Umbilical cord (tissue), 1 donor: ENCODE measurements at regions not wholly inside any gene's neighbourhood (a gene's known extent, or its start where the extent isn't known, plus 50 kb on each side); places are given as distances from the start of the nearest gene placed in this dataset.

ENCODE experiments used
- DNase-seq: peaks from one replicate; pipeline ENCODE4 v3.0.0-alpha.2; 2015; ENCODE audit warnings: low spot score

- DNase-seq, result no peak
Observed at GRCh38 chr7:49371771-49372170, 401.7 kb upstream of the VWC2 start.

GRCh38 chr7:49376817-49377375, 396.5 kb upstream of the VWC2 start:
- no peak for DNase-seq

- DNase-seq, result no peak
Observed at GRCh38 chr7:49386792-49387191, 386.6 kb upstream of the VWC2 start.

- DNase-seq, result no peak
Observed at GRCh38 chr7:49389871-49390479, 383.5 kb upstream of the VWC2 start.

- no peak for DNase-seq
Observed at GRCh38 chr7:49396229-49396628, 377.2 kb upstream of the VWC2 start.

- DNase-seq, result no peak
Observed at GRCh38 chr7:49397750-49398149, 375.7 kb upstream of the VWC2 start.

- DNase-seq, result no peak
Observed at GRCh38 chr7:49398236-49398635, 375.2 kb upstream of the VWC2 start.

- DNase-seq, result peak; percentile 14
Observed at GRCh38 chr7:49398746-49399145, 374.7 kb upstream of the VWC2 start.

- no peak for DNase-seq
Observed at GRCh38 chr7:49400891-49401550, 372.4 kb upstream of the VWC2 start.

GRCh38 chr7:49403844-49404243, 369.6 kb upstream of the VWC2 start:
- no peak for DNase-seq

GRCh38 chr7:49407205-49407604, 366.2 kb upstream of the VWC2 start:
- DNase-seq, result no peak

GRCh38 chr7:49417034-49417433, 356.4 kb upstream of the VWC2 start:
- DNase-seq, result no peak

GRCh38 chr7:49418963-49419362, 354.5 kb upstream of the VWC2 start:
- no peak for DNase-seq

- no peak for DNase-seq
Observed at GRCh38 chr7:49422564-49422963, 350.9 kb upstream of the VWC2 start.

- DNase-seq, result no peak
Observed at GRCh38 chr7:49424109-49424508, 349.3 kb upstream of the VWC2 start.

GRCh38 chr7:49425277-49425818, 348.1 kb upstream of the VWC2 start:
- DNase-seq, result no peak

GRCh38 chr7:49432254-49432653, 341.2 kb upstream of the VWC2 start:
- no peak for DNase-seq

- DNase-seq, result no peak
Observed at GRCh38 chr7:49433794-49434193, 339.6 kb upstream of the VWC2 start.

- DNase-seq, result no peak
Observed at GRCh38 chr7:49434846-49435245, 338.6 kb upstream of the VWC2 start.

GRCh38 chr7:49438281-49438680, 335.2 kb upstream of the VWC2 start:
- DNase-seq, result no peak

- no peak for DNase-seq
Observed at GRCh38 chr7:49443515-49443914, 329.9 kb upstream of the VWC2 start.

- no peak for DNase-seq
Observed at GRCh38 chr7:49453486-49453885, 320.0 kb upstream of the VWC2 start.

GRCh38 chr7:49479441-49479840, 294.0 kb upstream of the VWC2 start:
- DNase-seq, result no peak
